GM23338 (cell line): ENCODE measurements at regions not wholly inside any gene's neighbourhood (a gene's known extent, or its start where the extent isn't known, plus 50 kb on each side); places are given as distances from the start of the nearest gene placed in this dataset.
"Not testable (repeated sequence)": the region's sequence is repeated elsewhere in the genome, so short reads cannot be mapped to it uniquely, and the experiment has no call there.

Experiments
- CTCF ChIP-seq, 2 experiments: fragments of 200-600 bp in 1 of 2; sonication (generic) in 1 of 2; conservative IDR thresholded peaks; 2 replicates each; pipeline versions ENCODE4 v1.5.1 to v1.6.1; 2016 to 2017; ENCODE audit warnings: antibody characterized with exemption in 2 of 2, low read depth in 2 of 2, mild to moderate bottlenecking in 2 of 2, moderate library complexity in 1 of 2
- EZH2 ChIP-seq: fragments of 200-600 bp; sonication (generic); IDR thresholded peaks from one replicate; pipeline ENCODE4 v1.8.0; 2017; ENCODE audit warnings: antibody characterized with exemption, mild to moderate bottlenecking, low read depth; ENCODE audit not compliant: unreplicated experiment
- NANOG ChIP-seq: IDR thresholded peaks from 2 replicates; pipeline ENCODE4 v1.6.1; 2016; ENCODE audit warnings: antibody characterized with exemption, borderline replicate concordance
- POLR2AphosphoS5 ChIP-seq: IDR thresholded peaks from 2 replicates; pipeline ENCODE4 v1.6.1; 2016; ENCODE audit warnings: antibody characterized with exemption, low read depth
- ZNF114 ChIP-seq: fragments of 250-450 bp; sonication (Bioruptor Pico); IDR thresholded peaks from 2 replicates; pipeline ENCODE4 v1.5.0; 2020; ENCODE audit warnings: mild to moderate bottlenecking, moderate library complexity

DNA sequence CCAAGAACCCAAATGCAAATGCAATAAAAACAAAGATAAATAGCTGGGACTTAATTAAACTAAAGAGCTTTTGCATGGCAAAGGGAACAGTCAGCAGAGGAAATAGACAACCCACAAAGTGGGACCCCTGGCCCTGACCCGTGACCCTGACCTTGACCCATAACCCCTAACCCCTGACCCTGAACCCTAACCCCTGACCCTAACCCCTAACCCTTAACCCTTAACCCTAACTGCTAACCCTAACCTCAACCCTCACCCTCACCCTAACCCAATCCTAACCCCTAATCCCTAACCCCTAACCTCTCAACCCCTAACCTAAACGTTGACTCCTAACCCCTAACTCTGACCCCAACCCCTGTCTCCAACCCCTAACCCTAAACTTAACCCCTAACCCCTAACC is 284.9 kb downstream of the CCDC74A start:
- TF ChIP-seq CTCF (conservative IDR thresholded peaks at IDR 0.05; ENCODE audit: low read depth in 2 of 2); NANOG; ZNF114 (CRISPR knock-in tag); EZH2; POLR2AphosphoS5: not testable (repeated sequence)
